ENCODE measurements at regions not wholly inside any gene's neighbourhood (a gene's known extent, or its start where the extent isn't known, plus 50 kb on each side); places are given as distances from the start of the nearest gene placed in this dataset.

DNA sequence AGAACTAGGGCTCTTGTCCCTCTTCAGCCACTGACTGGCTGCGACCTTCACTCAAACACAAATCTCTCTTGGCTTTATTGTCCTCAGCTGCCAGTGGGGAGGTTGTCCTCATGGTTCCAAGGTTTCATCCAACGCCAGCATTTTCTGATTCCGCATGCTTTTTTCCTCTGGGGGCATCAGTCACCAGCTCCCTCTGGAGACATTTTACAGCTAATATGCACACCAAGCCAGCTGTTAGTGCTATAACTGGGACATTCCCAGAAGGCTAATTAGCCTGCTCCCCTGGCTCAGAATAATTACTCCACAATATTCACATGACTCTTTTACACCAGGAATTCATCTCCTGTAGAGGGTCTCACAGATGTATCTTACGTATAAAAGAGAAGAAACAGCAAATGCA lies 193.6 kb upstream of the ANKRD55 start:
- TF ChIP-seq, protein P1, sequence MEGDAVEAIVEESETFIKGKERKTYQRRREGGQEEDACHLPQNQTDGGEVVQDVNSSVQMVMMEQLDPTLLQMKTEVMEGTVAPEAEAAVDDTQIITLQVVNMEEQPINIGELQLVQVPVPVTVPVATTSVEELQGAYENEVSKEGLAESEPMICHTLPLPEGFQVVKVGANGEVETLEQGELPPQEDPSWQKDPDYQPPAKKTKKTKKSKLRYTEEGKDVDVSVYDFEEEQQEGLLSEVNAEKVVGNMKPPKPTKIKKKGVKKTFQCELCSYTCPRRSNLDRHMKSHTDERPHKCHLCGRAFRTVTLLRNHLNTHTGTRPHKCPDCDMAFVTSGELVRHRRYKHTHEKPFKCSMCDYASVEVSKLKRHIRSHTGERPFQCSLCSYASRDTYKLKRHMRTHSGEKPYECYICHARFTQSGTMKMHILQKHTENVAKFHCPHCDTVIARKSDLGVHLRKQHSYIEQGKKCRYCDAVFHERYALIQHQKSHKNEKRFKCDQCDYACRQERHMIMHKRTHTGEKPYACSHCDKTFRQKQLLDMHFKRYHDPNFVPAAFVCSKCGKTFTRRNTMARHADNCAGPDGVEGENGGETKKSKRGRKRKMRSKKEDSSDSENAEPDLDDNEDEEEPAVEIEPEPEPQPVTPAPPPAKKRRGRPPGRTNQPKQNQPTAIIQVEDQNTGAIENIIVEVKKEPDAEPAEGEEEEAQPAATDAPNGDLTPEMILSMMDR (conservative IDR thresholded peaks at IDR 0.05; ENCODE audit: low read length), result no peak
- TF ChIP-seq EZH2phosphoT487 (IDR thresholded peaks at IDR 0.05; ENCODE audit: borderline replicate concordance), result no peak

All from Loucy (cell line).